Suprapubic skin (tissue), 3 donors: ENCODE measurements at regions not wholly inside any gene's neighbourhood (a gene's known extent, or its start where the extent isn't known, plus 50 kb on each side); places are given as distances from the start of the nearest gene placed in this dataset.

ENCODE experiments used
- CTCF ChIP-seq, 2 donors: fragments of 200-600 bp in 1 of 2; fragments of 450-650 bp in 1 of 2; sonication (generic) in 1 of 2; IDR thresholded peaks; one replicate each; pipeline ENCODE4 v1.5.1; 2016 to 2019; ENCODE audit warnings: antibody characterized with exemption in 2 of 2, mild to moderate bottlenecking in 1 of 2, moderate library complexity in 1 of 2
- POLR2A ChIP-seq, 2 donors: fragments of 450-650 bp; IDR thresholded peaks; one replicate each; pipeline ENCODE4 v1.6.1; 2017; ENCODE audit warnings: antibody characterized with exemption in 2 of 2, mild to moderate bottlenecking in 2 of 2, moderate library complexity in 2 of 2

- TF ChIP-seq POLR2A (IDR thresholded peaks at IDR 0.05) (no peak), CTCF (IDR thresholded peaks at IDR 0.05) (no peak)
Measured at GRCh38 chr16:6892966-6893365, 439.7 kb upstream of the RBFOX1 start.
